GM19467 (cell line): ENCODE measurements at regions not wholly inside any gene's neighbourhood (a gene's known extent, or its start where the extent isn't known, plus 50 kb on each side); places are given as distances from the start of the nearest gene placed in this dataset.
"Not testable (repeated sequence)": the region's sequence is repeated elsewhere in the genome, so short reads cannot be mapped to it uniquely, and the experiment has no call there.

Experiments
- ATAC-seq: cut with Tn5 transposase; IDR thresholded peaks from one replicate; pipeline ENCODE4 v1.9.1; 2021; ENCODE audit warnings: mild to moderate bottlenecking, moderate library complexity; ENCODE audit not compliant: unreplicated experiment

DNA sequence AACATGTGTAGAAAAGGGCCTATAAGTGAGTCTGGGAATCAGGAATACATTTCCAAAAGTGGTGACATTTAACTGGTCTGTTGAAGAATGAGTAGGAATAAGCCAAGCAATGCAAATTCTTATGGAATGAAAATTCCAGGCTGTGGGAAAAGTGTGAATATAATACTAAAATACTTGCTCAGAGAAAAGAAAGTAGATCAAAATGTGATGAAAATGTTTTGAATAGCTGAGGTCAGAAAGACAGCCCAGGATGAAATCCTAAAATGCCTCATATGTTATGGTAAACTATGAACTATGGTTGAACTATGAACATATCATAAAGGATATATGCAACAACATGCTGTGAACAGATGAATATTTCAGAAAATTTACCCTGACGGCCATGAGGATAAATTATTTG, 688.3 kb upstream of the FAT3 start:
- ATAC-seq: no peak

DNA sequence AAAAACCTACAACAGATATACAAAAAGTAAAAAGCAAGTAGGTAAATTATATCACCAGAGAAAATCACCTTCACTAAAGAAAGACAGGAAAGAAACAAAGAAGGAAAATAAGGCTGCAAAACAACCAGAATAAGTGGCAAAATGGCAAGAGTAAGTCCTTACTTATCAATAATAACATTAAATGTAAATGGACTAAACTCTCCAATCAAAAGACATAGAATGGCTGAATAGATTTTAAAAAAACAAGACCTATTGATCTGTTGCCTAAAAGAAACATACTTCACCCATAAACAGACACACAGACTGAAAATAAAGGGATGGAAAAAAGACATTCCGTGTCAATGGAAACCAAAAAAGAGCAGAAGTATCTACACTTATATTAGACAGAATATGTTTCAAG, 695.7 kb upstream of the FAT3 start:
- ATAC-seq: no peak

GRCh38 chr11:91527380-91528030, 697.1 kb upstream of the FAT3 start:
- no peak for ATAC-seq

DNA sequence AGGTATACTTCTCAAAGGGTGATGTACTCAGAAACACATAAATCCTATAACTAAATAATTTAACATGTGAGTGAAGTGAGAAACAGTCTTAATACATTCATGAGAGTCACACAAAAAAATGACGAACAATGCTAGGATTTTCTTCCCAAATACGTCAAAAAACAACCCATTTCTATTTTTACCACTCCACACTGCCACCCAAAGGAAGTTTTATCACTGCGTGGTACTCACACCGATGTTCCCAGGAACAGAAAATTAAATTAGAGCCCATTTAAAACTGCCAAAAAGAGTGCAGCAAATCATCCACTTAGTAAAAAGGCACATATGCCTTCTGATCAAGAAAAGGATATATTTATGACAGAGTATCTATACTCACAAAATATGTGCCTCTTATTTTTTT, 710.9 kb upstream of the FAT3 start:
- no peak for ATAC-seq

DNA sequence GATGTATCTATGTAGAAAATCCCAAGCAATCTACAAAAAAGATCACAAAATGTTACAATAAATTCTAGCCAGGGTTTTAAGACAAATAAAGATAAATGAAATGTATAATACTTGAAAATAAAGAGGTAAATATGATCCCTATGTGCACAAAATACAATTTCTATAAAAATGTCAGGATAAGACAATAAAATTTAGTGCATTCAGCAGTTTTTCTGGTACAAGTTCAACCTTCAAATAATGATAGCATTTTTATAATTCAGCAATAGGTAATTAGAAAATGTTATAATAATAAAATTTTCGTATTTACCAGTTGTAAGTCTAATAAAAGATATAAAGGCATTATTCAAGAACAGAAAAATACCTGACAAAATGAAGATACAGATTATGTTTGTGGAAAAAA, 726.8 kb upstream of the FAT3 start:
- ATAC-seq: no peak

DNA sequence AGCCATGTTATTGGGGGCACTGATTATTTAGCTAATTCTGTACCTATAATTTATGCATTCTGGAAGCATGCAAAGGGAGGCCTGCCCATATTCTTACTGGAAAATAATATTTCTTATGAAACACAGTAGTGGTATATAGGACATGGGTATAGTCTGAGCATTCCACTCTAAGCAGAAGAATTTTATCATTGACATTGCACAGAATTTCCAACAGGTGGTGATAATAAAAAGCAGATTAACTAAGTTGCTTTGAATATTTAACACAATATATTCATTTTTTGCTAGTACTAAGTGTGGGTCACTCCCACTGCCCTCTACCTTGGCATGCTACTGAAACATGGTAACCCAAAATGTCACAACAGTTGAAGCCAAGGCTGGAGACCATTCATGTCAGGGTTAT, 728.8 kb upstream of the FAT3 start:
- ATAC-seq: no peak

GRCh38 chr11:91489989-91490388, 734.6 kb upstream of the FAT3 start:
- no peak for ATAC-seq

DNA sequence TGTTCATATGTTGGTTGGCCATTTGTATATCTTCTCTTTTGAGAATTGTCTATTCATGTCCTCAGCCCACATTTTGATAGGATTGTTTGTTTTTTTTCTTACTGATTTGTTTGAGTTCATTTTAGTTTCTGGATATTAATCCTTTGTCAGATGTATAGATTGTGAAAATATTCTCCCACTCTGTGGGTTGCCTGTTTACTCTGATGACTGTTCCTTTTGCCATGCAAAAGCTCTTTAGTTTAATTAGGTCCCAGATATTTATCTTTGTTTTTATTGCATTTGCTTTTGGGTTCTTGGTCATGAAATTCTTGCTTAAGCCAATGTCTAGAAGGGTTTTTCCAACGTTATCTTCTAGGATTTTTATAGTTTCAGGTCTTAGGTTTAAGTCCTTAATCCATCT, 740.7 kb upstream of the FAT3 start:
- not testable (repeated sequence) for ATAC-seq

DNA sequence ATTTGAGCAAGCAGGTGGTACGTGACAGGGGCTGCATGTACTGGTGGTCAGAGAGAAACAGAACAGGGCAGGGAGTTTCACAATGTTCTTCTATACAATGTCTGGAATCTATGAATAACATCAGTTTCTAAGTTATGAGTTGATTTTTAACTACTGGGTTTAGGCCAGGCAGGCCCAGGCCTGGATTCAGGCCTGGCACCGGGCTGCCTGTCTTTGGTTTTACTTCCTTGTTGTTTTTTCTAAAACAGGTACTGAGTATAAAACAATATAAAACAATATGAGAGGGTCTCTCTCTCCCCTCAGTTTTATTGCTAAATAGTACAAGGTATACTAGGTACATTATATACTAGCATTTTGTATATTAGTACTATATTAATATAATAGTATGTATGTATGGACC, 742.7 kb upstream of the FAT3 start:
- ATAC-seq: not testable (repeated sequence)

- ATAC-seq: no peak
Measured at GRCh38 chr11:91470656-91471055, 754.0 kb upstream of the FAT3 start.

GRCh38 chr11:91459840-91460239, 764.8 kb upstream of the FAT3 start:
- ATAC-seq: no peak

DNA sequence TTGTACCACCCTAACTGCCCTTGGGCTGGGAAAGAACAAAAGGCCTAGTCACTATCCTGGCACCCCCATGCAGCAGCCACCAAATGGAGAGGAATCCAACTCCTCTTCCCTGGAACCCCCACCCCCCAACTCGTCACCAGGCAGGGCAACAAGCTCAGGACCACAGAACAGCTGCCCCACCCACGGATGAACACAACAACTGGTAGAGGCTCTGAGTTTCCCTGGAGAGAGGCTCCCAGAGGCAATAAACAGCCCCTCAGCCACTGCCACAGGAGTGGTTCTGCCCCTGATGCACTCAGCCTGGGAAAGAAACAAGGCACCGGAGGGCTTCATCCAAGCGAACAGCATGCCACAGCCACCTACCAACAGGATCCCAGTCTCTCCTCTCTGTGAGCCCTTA, 778.4 kb upstream of the FAT3 start:
- no peak for ATAC-seq

DNA sequence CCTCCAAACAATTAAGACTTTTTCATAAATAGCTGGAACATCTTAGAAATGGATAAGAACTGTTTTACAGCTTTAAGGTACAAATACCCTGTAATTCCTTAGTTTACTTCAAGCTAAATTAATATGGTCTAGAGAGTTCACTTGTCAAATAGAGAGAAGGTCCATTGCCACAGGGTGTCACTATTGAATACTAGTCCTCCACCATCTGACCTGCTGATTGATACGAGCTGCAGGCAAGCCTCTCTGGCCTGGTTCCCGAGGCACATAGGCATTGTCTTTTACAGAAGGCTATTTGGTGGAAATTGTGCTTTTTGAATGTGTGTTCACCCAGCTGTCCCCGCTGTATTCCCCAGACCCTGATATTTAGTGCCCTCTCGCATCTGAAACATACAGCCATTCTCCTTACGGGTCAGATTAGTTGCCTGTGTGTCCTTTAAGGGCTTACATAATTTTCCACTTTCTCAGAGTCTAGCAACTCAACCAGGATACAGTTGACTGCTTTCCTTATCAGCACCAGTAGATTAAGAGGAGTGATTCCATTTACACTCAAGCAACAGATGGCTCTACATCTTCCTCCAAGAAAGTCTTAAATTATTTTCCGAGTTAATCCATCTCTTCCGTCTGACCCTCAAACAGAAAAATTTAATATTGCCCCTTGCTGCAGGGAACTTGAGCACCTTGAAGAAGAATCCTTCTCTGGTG, 788.8 kb upstream of the FAT3 start:
- ATAC-seq: no peak

DNA sequence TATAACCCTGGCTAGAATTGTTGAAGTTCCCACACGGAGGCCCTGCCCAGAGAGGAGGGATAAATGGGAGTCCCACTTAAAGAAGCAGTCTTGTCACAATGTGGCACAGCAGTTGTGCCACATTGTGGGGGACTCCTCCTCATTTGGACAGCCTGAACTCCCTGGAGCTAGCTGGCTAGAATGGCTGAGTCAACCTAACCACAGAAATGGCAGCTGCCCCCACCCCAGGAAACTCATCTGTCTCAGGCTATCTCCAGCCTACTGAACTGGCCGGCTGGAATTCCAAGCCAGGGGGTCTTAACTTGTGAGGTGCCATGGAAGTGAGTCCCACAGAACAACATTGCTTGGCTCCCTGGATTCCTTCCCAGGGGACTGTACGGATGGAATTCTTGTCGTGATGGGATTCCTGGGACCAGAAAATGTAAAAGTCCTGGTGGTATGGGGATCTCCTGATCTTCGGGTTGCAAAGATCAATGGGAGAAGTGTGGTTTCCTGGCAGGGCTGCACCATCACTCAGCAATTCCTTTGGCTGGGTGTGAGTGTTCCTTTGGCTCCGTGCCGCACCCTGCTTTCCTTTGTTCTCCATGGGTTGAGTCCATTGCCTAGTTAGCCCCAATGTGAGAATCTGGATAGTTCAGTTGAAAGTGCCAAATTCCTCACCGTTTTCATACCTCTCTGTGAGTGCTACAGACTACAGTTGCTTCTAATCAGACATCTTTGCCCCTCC, 791.2 kb upstream of the FAT3 start:
- ATAC-seq: no peak

DNA sequence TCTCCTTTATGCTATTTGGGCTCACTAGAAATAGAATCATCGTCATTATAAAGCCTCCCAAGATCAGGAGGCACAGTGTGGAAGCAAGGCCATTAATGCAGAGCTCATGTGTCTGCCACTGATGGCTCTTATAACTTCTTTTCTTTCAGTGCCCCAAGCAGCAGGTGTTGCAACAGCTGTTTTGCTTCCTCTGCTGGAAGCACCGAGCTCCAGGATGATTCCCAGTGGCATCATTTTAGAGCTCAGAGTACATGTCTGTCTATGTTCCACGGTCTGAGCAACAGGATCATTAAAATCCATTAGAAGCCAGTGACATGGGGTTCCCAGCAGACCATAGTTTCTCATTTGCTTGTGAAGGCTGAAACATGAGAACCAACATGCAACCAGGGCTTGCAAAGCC, 803.0 kb upstream of the FAT3 start:
- no peak for ATAC-seq

- no peak for ATAC-seq
Measured at GRCh38 chr11:91407842-91408241, 816.8 kb upstream of the FAT3 start.

- ATAC-seq: no peak
Measured at GRCh38 chr11:91406009-91406408, 818.6 kb upstream of the FAT3 start.

GRCh38 chr11:91404344-91404743, 820.3 kb upstream of the FAT3 start:
- ATAC-seq: no peak

GRCh38 chr11:91397134-91397468, 827.5 kb upstream of the FAT3 start:
- no peak for ATAC-seq

- no peak for ATAC-seq
Measured at GRCh38 chr11:91396236-91397133, 828.1 kb upstream of the FAT3 start.

DNA sequence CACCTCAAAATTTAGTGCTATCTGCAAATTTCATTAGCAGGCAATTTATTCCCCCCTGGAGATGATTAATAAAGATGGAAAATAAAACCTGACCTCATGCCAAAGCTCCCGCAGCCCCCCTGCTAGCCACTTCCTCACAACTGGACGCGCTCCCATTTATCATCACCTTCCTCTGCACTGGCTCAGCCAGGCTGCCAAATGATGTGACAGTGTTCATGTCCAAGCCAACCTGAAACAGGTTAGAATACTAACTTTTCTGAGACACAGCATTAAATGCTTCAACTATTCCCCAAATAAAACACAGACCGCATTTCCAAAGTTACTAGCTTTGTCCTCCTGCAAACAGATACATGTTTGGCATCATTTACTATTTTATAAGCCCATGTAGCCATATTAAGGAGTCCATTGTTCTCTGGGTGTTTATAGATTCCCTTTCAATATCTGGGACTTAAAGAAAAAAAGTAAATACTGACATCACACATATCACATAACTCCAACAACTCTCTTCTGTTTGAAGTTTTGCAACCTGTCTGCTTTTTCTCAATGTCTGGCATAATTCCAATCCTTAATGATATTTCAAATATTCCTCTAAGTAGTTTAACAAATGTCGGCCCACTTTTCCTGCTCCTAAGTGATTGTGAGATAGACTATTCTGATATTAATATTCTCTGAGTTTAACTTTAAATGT, 829.7 kb upstream of the FAT3 start:
- no peak for ATAC-seq
